ENCODE measurements at regions not wholly inside any gene's neighbourhood (a gene's known extent, or its start where the extent isn't known, plus 50 kb on each side); places are given as distances from the start of the nearest gene placed in this dataset.
"Not testable (repeated sequence)": the region's sequence is repeated elsewhere in the genome, so short reads cannot be mapped to it uniquely, and the experiment has no call there.

DNA sequence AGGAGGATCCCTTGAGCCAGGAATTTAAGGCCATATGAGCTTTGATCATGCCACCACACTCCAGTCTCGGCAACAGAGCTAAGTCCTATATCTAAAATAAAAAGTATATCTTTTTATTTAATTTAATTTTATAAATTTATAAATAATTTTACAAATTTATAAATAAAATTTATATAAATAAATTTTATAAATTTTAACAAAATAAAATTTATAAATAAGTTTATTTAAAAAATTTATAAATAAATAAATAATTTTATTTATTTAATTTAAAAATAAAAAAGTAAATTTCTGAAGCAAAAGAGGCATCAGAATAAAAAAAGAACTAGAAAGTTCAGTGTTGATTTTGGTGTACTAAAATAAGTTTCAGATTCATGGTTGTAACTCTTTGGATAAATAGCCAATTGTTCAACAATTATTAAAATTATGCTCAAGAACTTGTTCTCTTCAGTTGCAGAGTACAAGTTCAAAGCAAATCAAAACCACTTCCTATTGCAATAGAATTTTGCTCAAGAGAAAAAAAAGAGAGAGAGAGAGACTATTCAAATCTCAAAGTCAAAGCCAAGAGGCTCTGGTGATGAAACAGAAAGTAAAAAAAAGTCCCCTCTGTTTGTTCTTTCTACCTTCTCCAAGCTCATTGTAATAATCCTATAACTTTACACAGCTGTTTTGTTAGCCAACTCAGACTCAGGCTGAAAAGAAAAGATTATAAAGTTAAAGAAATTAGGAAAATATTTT lies 547.5 kb upstream of the ADGRB3 start:
- WGBS, 2 donors (ENCODE audit: low coverage in 1 of 2) = 80 to 87% methylated on average over 1 of the region's 1 CpG
- TF ChIP-seq EP300 (IDR thresholded peaks at IDR 0.05; ENCODE audit: low read depth) (no peak), POLR2A (IDR thresholded peaks at IDR 0.05) (no peak), POLR2AphosphoS5 (IDR thresholded peaks at IDR 0.05) (no peak)
- Histone ChIP-seq H3K4me1 (no peaks in the 10 kb centered on the region), H3K27ac (no peak overlapping the region), H3K4me3 (no peak overlapping the region), H3K9me3 (no peaks in the 10 kb centered on the region), H3K27me3 (no peaks in the 10 kb centered on the region), H3K36me3 (no peaks in the 10 kb centered on the region)
- intact Hi-C loops (cut with DNase I; ENCODE audit: low total_unique reads) (no loop called here), in situ Hi-C loops (cut with MboI; ENCODE audit: low pct_ligation_motif_present in 1 of 4, low pct_unique_long_range_greater_than_20kb in 1 of 4, low sequenced_read_pairs in 3 of 4) (no loop called here)
- DNase-seq = no peak

DNA sequence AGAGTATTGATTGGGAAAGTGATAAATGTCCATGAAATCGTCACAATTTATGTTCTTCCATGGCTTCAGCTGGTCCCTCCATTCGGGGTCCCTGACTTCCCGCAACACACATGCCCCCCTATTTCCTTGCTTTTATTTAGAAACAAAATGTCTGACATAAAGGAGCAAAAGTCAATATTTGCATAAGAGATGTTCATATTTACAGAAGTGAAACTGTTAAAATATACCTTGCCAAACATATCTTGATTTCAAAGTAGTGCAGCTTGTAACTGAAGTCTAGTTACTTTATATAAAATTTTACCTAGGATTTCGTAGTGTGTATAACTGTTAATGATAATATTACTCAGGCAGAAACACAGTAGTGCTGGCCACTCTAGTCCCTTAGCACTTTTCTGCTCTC lies 548.9 kb upstream of the ADGRB3 start:
- Histone ChIP-seq H3K27me3 (no peaks in the 10 kb centered on the region), H3K9me3 (no peaks in the 10 kb centered on the region), H3K4me1 (no peaks in the 10 kb centered on the region), H3K27ac (no peak overlapping the region), H3K36me3 (no peaks in the 10 kb centered on the region), H3K4me3 (no peak overlapping the region)
- DNase-seq = no peak
- WGBS, 2 donors (ENCODE audit: low coverage in 1 of 2) = 78 to 98% methylated on average over 4 of the region's 4 CpGs
- TF ChIP-seq POLR2A (IDR thresholded peaks at IDR 0.05) (no peak), POLR2AphosphoS5 (IDR thresholded peaks at IDR 0.05) (no peak), EP300 (IDR thresholded peaks at IDR 0.05; ENCODE audit: low read depth) (no peak)
- TF ChIP-seq, protein P1, sequence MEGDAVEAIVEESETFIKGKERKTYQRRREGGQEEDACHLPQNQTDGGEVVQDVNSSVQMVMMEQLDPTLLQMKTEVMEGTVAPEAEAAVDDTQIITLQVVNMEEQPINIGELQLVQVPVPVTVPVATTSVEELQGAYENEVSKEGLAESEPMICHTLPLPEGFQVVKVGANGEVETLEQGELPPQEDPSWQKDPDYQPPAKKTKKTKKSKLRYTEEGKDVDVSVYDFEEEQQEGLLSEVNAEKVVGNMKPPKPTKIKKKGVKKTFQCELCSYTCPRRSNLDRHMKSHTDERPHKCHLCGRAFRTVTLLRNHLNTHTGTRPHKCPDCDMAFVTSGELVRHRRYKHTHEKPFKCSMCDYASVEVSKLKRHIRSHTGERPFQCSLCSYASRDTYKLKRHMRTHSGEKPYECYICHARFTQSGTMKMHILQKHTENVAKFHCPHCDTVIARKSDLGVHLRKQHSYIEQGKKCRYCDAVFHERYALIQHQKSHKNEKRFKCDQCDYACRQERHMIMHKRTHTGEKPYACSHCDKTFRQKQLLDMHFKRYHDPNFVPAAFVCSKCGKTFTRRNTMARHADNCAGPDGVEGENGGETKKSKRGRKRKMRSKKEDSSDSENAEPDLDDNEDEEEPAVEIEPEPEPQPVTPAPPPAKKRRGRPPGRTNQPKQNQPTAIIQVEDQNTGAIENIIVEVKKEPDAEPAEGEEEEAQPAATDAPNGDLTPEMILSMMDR (IDR thresholded peaks at IDR 0.05) = no peak
- intact Hi-C loops (cut with DNase I; ENCODE audit: low total_unique reads) = no loop called here
- in situ Hi-C loops (cut with MboI; ENCODE audit: low pct_ligation_motif_present in 1 of 4, low pct_unique_long_range_greater_than_20kb in 1 of 4, low sequenced_read_pairs in 3 of 4) = no loop called here

DNA sequence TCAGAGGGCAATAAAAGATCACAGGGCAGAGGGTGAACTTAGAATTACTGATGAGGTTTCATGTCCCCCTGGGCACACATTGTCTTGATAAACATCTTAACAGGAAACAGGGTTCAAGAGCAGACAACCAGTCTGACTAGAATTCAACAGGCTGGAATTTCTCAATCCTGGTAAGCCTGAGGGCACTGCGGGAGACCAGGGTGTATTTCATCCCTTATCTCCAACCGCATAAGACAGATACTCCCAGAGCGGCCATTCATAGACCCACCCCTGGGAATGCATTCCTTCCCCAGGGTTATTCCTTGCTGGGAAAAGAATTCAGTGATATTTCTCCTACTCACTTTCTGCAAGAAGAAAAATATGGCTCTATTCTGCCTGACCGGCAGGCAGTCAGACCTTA lies 549.5 kb upstream of the ADGRB3 start:
- H3K4me1 ChIP-seq; H3K9me3 ChIP-seq; DNase-seq; H3K36me3 ChIP-seq; intact Hi-C loops (cut with DNase I; ENCODE audit: low total_unique reads); H3K4me3 ChIP-seq; in situ Hi-C loops (cut with MboI; ENCODE audit: low pct_ligation_motif_present in 1 of 4, low pct_unique_long_range_greater_than_20kb in 1 of 4, low sequenced_read_pairs in 3 of 4); H3K27me3 ChIP-seq; H3K27ac ChIP-seq: not testable (repeated sequence)
- WGBS, 2 donors (ENCODE audit: low coverage in 1 of 2) = 70 to 97% methylated on average over 2 to 4 of the region's 4 CpGs

DNA sequence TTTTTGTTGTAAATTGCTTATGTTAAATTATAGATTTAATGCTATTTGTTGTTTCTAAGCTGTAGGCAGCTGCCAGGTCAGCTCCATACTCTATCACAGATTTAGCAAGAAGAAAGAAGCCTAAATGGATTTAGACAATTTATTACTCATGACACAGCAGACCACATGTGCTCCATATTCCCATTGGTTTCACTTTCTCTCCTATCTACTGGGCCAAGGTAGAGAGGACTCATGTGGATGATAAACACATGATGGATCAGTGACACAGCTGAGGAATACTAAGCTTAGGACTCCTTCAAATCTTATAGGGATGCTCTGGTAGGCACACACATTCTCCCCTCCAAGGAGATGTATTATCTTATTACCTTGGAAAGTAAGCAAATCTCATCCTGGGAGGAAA lies 553.0 kb upstream of the ADGRB3 start:
- no peaks in the 10 kb centered on the region for H3K27me3 ChIP-seq
- H3K4me1 ChIP-seq = no peaks in the 10 kb centered on the region
- TF ChIP-seq POLR2A (IDR thresholded peaks at IDR 0.05) (no peak), EP300 (IDR thresholded peaks at IDR 0.05; ENCODE audit: low read depth) (no peak), POLR2AphosphoS5 (IDR thresholded peaks at IDR 0.05) (no peak)
- TF ChIP-seq, protein P1 (IDR thresholded peaks at IDR 0.05) = no peak
- H3K27ac ChIP-seq = no peak overlapping the region
- no peaks in the 10 kb centered on the region for H3K36me3 ChIP-seq
- intact Hi-C loops (cut with DNase I; ENCODE audit: low total_unique reads) (no loop called here), in situ Hi-C loops (cut with MboI; ENCODE audit: low pct_ligation_motif_present in 1 of 4, low pct_unique_long_range_greater_than_20kb in 1 of 4, low sequenced_read_pairs in 3 of 4) (no loop called here)
- no peak overlapping the region for H3K4me3 ChIP-seq
- no peak for DNase-seq
- H3K9me3 ChIP-seq = no peaks in the 10 kb centered on the region

DNA sequence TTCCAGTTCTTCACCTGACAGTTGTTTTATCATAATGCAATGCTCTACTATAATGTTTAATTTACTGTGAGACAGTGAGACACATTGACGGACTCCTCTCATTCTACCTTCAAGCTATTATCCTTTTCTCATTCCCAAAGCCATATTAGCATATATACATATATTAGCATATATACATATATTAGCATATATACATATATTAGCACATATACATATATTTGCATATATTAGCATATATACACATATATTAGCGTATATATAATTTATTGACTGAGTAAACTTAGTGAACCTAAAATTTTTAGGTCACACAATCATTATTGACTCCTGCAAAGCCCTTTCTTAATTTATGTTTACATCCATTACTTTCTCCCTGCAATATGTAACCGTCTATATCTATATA lies 555.0 kb upstream of the ADGRB3 start:
- Histone ChIP-seq H3K27me3 (no peaks in the 10 kb centered on the region), H3K9me3 (no peaks in the 10 kb centered on the region), H3K4me1 (no peaks in the 10 kb centered on the region), H3K27ac (no peak overlapping the region), H3K4me3 (no peak overlapping the region), H3K36me3 (no peaks in the 10 kb centered on the region)
- in situ Hi-C loops (cut with MboI; ENCODE audit: low pct_ligation_motif_present in 1 of 4, low pct_unique_long_range_greater_than_20kb in 1 of 4, low sequenced_read_pairs in 3 of 4) = no loop called here
- TF ChIP-seq, protein P1 (IDR thresholded peaks at IDR 0.05) = no peak
- no peak for TF ChIP-seq POLR2A (IDR thresholded peaks at IDR 0.05)
- DNase-seq = no peak
- WGBS, 2 donors (ENCODE audit: low coverage in 1 of 2) = 56 to 84% methylated on average over 3 of the region's 3 CpGs
- intact Hi-C loops (cut with DNase I; ENCODE audit: low total_unique reads) = no loop called here
